ENCODE measurements at regions not wholly inside any gene's neighbourhood (a gene's known extent, or its start where the extent isn't known, plus 50 kb on each side); places are given as distances from the start of the nearest gene placed in this dataset.
A peak's percentile ranks its signal among the peaks of the same experiment; 100 is the strongest.

DNA sequence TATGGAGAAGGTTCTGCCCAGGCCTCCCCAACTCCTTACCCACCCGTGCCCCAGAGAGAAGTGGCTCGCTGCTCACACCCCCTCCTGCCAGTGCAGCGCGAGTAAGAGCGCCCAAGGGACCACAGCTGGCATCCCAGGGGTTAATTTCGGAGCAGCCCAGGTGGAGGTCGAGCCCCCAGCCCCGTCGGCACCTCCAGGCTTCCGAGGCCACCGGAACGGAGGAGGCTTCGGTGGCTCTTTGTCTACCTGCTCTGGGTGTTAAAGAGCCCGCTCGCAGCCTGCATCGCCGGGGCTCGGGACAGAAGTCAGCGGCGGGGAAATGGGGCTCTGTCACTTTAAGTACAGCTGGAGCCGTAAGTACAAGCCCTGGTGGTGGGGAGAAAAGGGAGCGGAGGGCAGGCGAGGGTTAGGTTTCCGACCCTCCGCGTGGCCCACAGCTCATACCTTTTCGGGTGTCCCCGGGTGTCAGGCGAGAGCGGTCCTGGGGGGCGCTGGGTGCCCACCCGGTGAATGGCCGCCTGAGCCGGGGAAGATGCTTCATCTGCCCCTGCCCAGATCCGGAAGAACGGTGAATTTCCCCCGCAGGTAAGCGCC, 89.4 kb upstream of the IPO9 start (continued):
- TF ChIP-seq, protein P1, sequence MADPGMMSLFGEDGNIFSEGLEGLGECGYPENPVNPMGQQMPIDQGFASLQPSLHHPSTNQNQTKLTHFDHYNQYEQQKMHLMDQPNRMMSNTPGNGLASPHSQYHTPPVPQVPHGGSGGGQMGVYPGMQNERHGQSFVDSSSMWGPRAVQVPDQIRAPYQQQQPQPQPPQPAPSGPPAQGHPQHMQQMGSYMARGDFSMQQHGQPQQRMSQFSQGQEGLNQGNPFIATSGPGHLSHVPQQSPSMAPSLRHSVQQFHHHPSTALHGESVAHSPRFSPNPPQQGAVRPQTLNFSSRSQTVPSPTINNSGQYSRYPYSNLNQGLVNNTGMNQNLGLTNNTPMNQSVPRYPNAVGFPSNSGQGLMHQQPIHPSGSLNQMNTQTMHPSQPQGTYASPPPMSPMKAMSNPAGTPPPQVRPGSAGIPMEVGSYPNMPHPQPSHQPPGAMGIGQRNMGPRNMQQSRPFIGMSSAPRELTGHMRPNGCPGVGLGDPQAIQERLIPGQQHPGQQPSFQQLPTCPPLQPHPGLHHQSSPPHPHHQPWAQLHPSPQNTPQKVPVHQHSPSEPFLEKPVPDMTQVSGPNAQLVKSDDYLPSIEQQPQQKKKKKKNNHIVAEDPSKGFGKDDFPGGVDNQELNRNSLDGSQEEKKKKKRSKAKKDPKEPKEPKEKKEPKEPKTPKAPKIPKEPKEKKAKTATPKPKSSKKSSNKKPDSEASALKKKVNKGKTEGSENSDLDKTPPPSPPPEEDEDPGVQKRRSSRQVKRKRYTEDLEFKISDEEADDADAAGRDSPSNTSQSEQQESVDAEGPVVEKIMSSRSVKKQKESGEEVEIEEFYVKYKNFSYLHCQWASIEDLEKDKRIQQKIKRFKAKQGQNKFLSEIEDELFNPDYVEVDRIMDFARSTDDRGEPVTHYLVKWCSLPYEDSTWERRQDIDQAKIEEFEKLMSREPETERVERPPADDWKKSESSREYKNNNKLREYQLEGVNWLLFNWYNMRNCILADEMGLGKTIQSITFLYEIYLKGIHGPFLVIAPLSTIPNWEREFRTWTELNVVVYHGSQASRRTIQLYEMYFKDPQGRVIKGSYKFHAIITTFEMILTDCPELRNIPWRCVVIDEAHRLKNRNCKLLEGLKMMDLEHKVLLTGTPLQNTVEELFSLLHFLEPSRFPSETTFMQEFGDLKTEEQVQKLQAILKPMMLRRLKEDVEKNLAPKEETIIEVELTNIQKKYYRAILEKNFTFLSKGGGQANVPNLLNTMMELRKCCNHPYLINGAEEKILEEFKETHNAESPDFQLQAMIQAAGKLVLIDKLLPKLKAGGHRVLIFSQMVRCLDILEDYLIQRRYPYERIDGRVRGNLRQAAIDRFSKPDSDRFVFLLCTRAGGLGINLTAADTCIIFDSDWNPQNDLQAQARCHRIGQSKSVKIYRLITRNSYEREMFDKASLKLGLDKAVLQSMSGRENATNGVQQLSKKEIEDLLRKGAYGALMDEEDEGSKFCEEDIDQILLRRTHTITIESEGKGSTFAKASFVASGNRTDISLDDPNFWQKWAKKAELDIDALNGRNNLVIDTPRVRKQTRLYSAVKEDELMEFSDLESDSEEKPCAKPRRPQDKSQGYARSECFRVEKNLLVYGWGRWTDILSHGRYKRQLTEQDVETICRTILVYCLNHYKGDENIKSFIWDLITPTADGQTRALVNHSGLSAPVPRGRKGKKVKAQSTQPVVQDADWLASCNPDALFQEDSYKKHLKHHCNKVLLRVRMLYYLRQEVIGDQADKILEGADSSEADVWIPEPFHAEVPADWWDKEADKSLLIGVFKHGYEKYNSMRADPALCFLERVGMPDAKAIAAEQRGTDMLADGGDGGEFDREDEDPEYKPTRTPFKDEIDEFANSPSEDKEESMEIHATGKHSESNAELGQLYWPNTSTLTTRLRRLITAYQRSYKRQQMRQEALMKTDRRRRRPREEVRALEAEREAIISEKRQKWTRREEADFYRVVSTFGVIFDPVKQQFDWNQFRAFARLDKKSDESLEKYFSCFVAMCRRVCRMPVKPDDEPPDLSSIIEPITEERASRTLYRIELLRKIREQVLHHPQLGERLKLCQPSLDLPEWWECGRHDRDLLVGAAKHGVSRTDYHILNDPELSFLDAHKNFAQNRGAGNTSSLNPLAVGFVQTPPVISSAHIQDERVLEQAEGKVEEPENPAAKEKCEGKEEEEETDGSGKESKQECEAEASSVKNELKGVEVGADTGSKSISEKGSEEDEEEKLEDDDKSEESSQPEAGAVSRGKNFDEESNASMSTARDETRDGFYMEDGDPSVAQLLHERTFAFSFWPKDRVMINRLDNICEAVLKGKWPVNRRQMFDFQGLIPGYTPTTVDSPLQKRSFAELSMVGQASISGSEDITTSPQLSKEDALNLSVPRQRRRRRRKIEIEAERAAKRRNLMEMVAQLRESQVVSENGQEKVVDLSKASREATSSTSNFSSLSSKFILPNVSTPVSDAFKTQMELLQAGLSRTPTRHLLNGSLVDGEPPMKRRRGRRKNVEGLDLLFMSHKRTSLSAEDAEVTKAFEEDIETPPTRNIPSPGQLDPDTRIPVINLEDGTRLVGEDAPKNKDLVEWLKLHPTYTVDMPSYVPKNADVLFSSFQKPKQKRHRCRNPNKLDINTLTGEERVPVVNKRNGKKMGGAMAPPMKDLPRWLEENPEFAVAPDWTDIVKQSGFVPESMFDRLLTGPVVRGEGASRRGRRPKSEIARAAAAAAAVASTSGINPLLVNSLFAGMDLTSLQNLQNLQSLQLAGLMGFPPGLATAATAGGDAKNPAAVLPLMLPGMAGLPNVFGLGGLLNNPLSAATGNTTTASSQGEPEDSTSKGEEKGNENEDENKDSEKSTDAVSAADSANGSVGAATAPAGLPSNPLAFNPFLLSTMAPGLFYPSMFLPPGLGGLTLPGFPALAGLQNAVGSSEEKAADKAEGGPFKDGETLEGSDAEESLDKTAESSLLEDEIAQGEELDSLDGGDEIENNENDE (IDR thresholded peaks at IDR 0.05; ENCODE audit: insufficient replicate concordance, low read length): no peak
- TF ChIP-seq RFX5 (IDR thresholded peaks at IDR 0.05; ENCODE audit: borderline replicate concordance, low read depth, low read length) (no peak), BACH1 (IDR thresholded peaks at IDR 0.05; ENCODE audit: low read length) (0 out of 2 replicates have a peak, but pooled peaks have one; percentile 22), PHF8 (conservative IDR thresholded peaks at IDR 0.05; ENCODE audit: low read depth, low read length) (peak; percentile 43; the same call in 1 of the 2 replicates), RNF2 (IDR thresholded peaks at IDR 0.05; ENCODE audit: borderline replicate concordance, low read depth, low read length, missing control alignments, poor library complexity, severe bottlenecking) (no peak), ZNF274 (IDR thresholded peaks at IDR 0.05; ENCODE audit: borderline replicate concordance, extremely low read depth, low read length) (no peak), CHD2 (IDR thresholded peaks at IDR 0.05; ENCODE audit: low read length) (no peak)
- TF ChIP-seq, protein P2, sequence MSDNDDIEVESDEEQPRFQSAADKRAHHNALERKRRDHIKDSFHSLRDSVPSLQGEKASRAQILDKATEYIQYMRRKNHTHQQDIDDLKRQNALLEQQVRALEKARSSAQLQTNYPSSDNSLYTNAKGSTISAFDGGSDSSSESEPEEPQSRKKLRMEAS (IDR thresholded peaks at IDR 0.05): peak; percentile 61

Measured in H1 (cell line).